ENCODE measurements at regions not wholly inside any gene's neighbourhood (a gene's known extent, or its start where the extent isn't known, plus 50 kb on each side); places are given as distances from the start of the nearest gene placed in this dataset.

DNA sequence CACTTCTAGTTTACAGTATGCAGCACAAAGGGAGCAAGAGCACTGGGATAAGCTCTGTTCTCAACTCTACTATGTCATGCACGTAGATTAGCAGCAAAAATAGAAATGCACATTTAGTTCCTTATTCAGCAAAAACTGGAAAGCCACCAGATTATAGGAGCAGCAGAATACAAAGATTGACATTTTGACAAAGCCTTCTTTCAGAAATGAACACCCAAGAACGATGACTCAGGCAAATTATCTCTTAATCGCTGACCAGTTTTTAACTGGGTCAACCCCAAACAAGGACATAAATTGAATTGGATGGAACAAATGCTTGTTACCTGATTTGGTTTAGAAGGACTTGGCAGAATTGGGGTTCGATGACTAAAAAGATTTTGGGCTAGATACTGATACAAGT is 775.3 kb upstream of the HS3ST1 start:
- H3K36me3 ChIP-seq (ENCODE audit: control insufficient read depth in 1 of 2, insufficient read depth in 2 of 2, low read length in 2 of 2): no peaks in the 10 kb centered on the region
- intact Hi-C loops (cut with micrococcal nuclease): no loop called here
- H3K4me1 ChIP-seq (ENCODE audit: control insufficient read depth in 1 of 2, insufficient read depth in 2 of 2, low read length in 2 of 2): no peaks in the 10 kb centered on the region
- DNase-seq (ENCODE audit: low read depth, low spot score): no peak
- H3K27me3 ChIP-seq (ENCODE audit: insufficient read depth, low read length): no peaks in the 10 kb centered on the region
- no peak overlapping the region for H2AFZ ChIP-seq (ENCODE audit: low read depth, low read length, poor library complexity, severe bottlenecking)
- H3K4me2 ChIP-seq (ENCODE audit: low read length): no peak overlapping the region
- no peak overlapping the region for H3K27ac ChIP-seq (ENCODE audit: low read depth, low read length)
- no peaks in the 10 kb centered on the region for H3K9me3 ChIP-seq (ENCODE audit: control insufficient read depth in 1 of 2, insufficient read depth in 1 of 2, low read depth in 1 of 2, low read length in 2 of 2)
- ChIA-PET CTCF (no interaction called here), POLR2A (no interaction called here), RAD21 (ENCODE audit: low non-redundant PET in 1 of 2, low total read pairs in 2 of 2, uncharacterized antibody in 2 of 2, unreplicated experiment in 2 of 2) (no interaction called here)
- H3K9me2 ChIP-seq (ENCODE audit: insufficient read depth): no peaks in the 10 kb centered on the region
- no peak for ATAC-seq
- TF ChIP-seq, protein P1, sequence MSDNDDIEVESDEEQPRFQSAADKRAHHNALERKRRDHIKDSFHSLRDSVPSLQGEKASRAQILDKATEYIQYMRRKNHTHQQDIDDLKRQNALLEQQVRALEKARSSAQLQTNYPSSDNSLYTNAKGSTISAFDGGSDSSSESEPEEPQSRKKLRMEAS (IDR thresholded peaks at IDR 0.05): no peak
- TF ChIP-seq, protein P2, sequence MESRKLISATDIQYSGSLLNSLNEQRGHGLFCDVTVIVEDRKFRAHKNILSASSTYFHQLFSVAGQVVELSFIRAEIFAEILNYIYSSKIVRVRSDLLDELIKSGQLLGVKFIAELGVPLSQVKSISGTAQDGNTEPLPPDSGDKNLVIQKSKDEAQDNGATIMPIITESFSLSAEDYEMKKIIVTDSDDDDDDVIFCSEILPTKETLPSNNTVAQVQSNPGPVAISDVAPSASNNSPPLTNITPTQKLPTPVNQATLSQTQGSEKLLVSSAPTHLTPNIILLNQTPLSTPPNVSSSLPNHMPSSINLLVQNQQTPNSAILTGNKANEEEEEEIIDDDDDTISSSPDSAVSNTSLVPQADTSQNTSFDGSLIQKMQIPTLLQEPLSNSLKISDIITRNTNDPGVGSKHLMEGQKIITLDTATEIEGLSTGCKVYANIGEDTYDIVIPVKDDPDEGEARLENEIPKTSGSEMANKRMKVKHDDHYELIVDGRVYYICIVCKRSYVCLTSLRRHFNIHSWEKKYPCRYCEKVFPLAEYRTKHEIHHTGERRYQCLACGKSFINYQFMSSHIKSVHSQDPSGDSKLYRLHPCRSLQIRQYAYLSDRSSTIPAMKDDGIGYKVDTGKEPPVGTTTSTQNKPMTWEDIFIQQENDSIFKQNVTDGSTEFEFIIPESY (IDR thresholded peaks at IDR 0.05; ENCODE audit: extremely low read depth, insufficient replicate concordance, low read length): no peak
- no peak for TF ChIP-seq RAD21 (IDR thresholded peaks at IDR 0.05; ENCODE audit: low read depth)
- TF ChIP-seq EZH2phosphoT487 (IDR thresholded peaks at IDR 0.05; ENCODE audit: borderline replicate concordance): no peak
- H3K79me2 ChIP-seq (ENCODE audit: insufficient read depth, low read length): no peaks in the 10 kb centered on the region
- H3K4me3 ChIP-seq (replicated peaks in 1 of 2; ENCODE audit: low read depth in 1 of 2, low read length in 2 of 2): no peak overlapping the region
- no TSS peak for BruUV-seq (replicated peaks)
- H4K20me1 ChIP-seq (ENCODE audit: insufficient read depth): no peaks in the 10 kb centered on the region
- no peak overlapping the region for H3K9ac ChIP-seq (ENCODE audit: low read length)

DNA sequence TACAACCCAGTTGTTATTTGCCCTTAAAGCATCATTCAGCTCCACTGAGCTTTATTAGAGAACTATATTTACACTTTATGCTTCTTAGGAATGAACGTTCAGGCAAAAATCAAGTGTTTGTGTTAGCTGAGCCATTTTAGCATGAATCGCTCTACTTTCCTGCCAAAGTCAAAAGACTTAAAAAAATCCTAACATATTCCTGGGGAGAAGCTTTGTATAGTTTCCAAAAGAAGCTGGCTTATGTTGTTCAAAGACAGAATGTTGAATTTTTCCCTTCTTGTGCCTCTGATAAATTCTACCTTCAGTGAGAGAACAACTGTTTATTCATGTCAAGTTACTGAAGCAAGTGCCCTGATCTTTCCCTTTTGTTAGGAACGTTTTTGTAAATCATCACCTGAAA is 771.5 kb upstream of the HS3ST1 start:
- DNase-seq (ENCODE audit: low read depth, low spot score) (no peak), ATAC-seq (no peak)
- BruUV-seq (replicated peaks): no TSS peak
- Histone ChIP-seq H3K9me3 (ENCODE audit: control insufficient read depth in 1 of 2, insufficient read depth in 1 of 2, low read depth in 1 of 2, low read length in 2 of 2) (no peaks in the 10 kb centered on the region), H3K4me1 (ENCODE audit: control insufficient read depth in 1 of 2, insufficient read depth in 2 of 2, low read length in 2 of 2) (no peaks in the 10 kb centered on the region), H3K9me2 (ENCODE audit: insufficient read depth) (no peaks in the 10 kb centered on the region), H2AFZ (ENCODE audit: low read depth, low read length, poor library complexity, severe bottlenecking) (no peak overlapping the region), H4K20me1 (ENCODE audit: insufficient read depth) (no peaks in the 10 kb centered on the region), H3K27ac (ENCODE audit: low read depth, low read length) (no peak overlapping the region), H3K79me2 (ENCODE audit: insufficient read depth, low read length) (no peaks in the 10 kb centered on the region), H3K9ac (ENCODE audit: low read length) (no peak overlapping the region), H3K4me3 (replicated peaks in 1 of 2; ENCODE audit: low read depth in 1 of 2, low read length in 2 of 2) (no peak overlapping the region), H3K27me3 (ENCODE audit: insufficient read depth, low read length) (no peaks in the 10 kb centered on the region), H3K36me3 (ENCODE audit: control insufficient read depth in 1 of 2, insufficient read depth in 2 of 2, low read length in 2 of 2) (no peaks in the 10 kb centered on the region), H3K4me2 (ENCODE audit: low read length) (no peak overlapping the region)
- CTCF ChIA-PET: no interaction called here
- POLR2A ChIA-PET: no interaction called here
- intact Hi-C loops (cut with micrococcal nuclease): no loop called here
- RAD21 ChIA-PET (ENCODE audit: low non-redundant PET in 1 of 2, low total read pairs in 2 of 2, uncharacterized antibody in 2 of 2, unreplicated experiment in 2 of 2): no interaction called here
- TF ChIP-seq, protein P1 (IDR thresholded peaks at IDR 0.05): no peak
- TF ChIP-seq, protein P3, sequence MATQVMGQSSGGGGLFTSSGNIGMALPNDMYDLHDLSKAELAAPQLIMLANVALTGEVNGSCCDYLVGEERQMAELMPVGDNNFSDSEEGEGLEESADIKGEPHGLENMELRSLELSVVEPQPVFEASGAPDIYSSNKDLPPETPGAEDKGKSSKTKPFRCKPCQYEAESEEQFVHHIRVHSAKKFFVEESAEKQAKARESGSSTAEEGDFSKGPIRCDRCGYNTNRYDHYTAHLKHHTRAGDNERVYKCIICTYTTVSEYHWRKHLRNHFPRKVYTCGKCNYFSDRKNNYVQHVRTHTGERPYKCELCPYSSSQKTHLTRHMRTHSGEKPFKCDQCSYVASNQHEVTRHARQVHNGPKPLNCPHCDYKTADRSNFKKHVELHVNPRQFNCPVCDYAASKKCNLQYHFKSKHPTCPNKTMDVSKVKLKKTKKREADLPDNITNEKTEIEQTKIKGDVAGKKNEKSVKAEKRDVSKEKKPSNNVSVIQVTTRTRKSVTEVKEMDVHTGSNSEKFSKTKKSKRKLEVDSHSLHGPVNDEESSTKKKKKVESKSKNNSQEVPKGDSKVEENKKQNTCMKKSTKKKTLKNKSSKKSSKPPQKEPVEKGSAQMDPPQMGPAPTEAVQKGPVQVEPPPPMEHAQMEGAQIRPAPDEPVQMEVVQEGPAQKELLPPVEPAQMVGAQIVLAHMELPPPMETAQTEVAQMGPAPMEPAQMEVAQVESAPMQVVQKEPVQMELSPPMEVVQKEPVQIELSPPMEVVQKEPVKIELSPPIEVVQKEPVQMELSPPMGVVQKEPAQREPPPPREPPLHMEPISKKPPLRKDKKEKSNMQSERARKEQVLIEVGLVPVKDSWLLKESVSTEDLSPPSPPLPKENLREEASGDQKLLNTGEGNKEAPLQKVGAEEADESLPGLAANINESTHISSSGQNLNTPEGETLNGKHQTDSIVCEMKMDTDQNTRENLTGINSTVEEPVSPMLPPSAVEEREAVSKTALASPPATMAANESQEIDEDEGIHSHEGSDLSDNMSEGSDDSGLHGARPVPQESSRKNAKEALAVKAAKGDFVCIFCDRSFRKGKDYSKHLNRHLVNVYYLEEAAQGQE (IDR thresholded peaks at IDR 0.05; ENCODE audit: low read depth): no peak
- TF ChIP-seq YY1 (IDR thresholded peaks at IDR 0.05; ENCODE audit: extremely low read depth, insufficient replicate concordance, low read depth, low read length) (no peak), CEBPB (IDR thresholded peaks at IDR 0.05; ENCODE audit: low read depth) (no peak), TCF7L2 (IDR thresholded peaks at IDR 0.05; ENCODE audit: borderline replicate concordance, extremely low read depth, insufficient read depth, insufficient read length) (no peak), JUND (IDR thresholded peaks at IDR 0.05) (no peak), SRF (IDR thresholded peaks at IDR 0.05; ENCODE audit: low read depth) (no peak)
- TF ChIP-seq, protein P4, sequence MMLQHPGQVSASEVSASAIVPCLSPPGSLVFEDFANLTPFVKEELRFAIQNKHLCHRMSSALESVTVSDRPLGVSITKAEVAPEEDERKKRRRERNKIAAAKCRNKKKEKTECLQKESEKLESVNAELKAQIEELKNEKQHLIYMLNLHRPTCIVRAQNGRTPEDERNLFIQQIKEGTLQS (IDR thresholded peaks at IDR 0.05): no peak
- TF ChIP-seq, protein P5, sequence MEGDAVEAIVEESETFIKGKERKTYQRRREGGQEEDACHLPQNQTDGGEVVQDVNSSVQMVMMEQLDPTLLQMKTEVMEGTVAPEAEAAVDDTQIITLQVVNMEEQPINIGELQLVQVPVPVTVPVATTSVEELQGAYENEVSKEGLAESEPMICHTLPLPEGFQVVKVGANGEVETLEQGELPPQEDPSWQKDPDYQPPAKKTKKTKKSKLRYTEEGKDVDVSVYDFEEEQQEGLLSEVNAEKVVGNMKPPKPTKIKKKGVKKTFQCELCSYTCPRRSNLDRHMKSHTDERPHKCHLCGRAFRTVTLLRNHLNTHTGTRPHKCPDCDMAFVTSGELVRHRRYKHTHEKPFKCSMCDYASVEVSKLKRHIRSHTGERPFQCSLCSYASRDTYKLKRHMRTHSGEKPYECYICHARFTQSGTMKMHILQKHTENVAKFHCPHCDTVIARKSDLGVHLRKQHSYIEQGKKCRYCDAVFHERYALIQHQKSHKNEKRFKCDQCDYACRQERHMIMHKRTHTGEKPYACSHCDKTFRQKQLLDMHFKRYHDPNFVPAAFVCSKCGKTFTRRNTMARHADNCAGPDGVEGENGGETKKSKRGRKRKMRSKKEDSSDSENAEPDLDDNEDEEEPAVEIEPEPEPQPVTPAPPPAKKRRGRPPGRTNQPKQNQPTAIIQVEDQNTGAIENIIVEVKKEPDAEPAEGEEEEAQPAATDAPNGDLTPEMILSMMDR (IDR thresholded peaks at IDR 0.05 in 2 of 3, conservative IDR thresholded peaks at IDR 0.05 in 1 of 3; ENCODE audit: borderline replicate concordance in 1 of 3, insufficient read depth in 1 of 3, low read depth in 2 of 3, low read length in 2 of 3): no peak
